ENCODE measurements at regions not wholly inside any gene's neighbourhood (a gene's known extent, or its start where the extent isn't known, plus 50 kb on each side); places are given as distances from the start of the nearest gene placed in this dataset.

GRCh38 chr2:138985881-138986280, 205.7 kb upstream of the NXPH2 start (continued):
- TF ChIP-seq ZNF449 (CRISPR knock-in tag; IDR thresholded peaks at IDR 0.05) (no peak), CCNT2 (IDR thresholded peaks at IDR 0.05; ENCODE audit: borderline replicate concordance, extremely low read depth, insufficient read length, low read depth, low read length) (no peak), ZBTB43 (CRISPR knock-in tag; IDR thresholded peaks at IDR 0.05) (no peak), ZNF764 (CRISPR knock-in tag; IDR thresholded peaks at IDR 0.05; ENCODE audit: low read depth) (no peak), OTX1 (CRISPR knock-in tag; IDR thresholded peaks at IDR 0.05) (no peak), FOXM1 (IDR thresholded peaks at IDR 0.05; ENCODE audit: low read depth) (no peak), FOXM1 (CRISPR knock-in tag; IDR thresholded peaks at IDR 0.05; ENCODE audit: low read depth) (no peak)

GRCh38 chr2:138979131-138979785, 199.1 kb upstream of the NXPH2 start:
- no peak overlapping the region for H3K4me2 ChIP-seq (ENCODE audit: insufficient read depth, low read length)
- TF ChIP-seq MAFK (IDR thresholded peaks at IDR 0.05; ENCODE audit: low read length), result no peak
- no peak for TF ChIP-seq ARID3B (CRISPR knock-in tag; IDR thresholded peaks at IDR 0.05; ENCODE audit: borderline replicate concordance)
- TF ChIP-seq YY1 (IDR thresholded peaks at IDR 0.05; ENCODE audit: borderline replicate concordance in 1 of 3, control insufficient read depth in 1 of 3, extremely low read depth in 1 of 3, insufficient read depth in 3 of 3, insufficient read length in 1 of 3, insufficient replicate concordance in 2 of 3, low read depth in 1 of 3, low read length in 2 of 3), result no peak
- TF ChIP-seq ARNT (IDR thresholded peaks at IDR 0.05), result no peak
- no peak for TF ChIP-seq MTA3 (IDR thresholded peaks at IDR 0.05; ENCODE audit: borderline replicate concordance)
- no peak for TF ChIP-seq ZNF175 (CRISPR knock-in tag; IDR thresholded peaks at IDR 0.05; ENCODE audit: low read depth)
- H4K20me1 ChIP-seq (replicated peaks; ENCODE audit: control insufficient read depth, insufficient read depth, low read length), result no peaks in the 10 kb centered on the region
- no peak for FAIRE-seq
- no peak overlapping the region for H3K27ac ChIP-seq (ENCODE audit: extremely low read depth, low read depth, low read length)
- H3K9ac ChIP-seq (ENCODE audit: insufficient read depth in 1 of 2, low read depth in 2 of 2, low read length in 2 of 2), result no peak overlapping the region
- no peak overlapping the region for H3K4me3 ChIP-seq
- DNase-seq (ENCODE audit: extremely low read depth in 1 of 4, low spot score in 3 of 4), result no peak
- H3K27me3 ChIP-seq (ENCODE audit: control insufficient read depth in 2 of 2, insufficient read depth in 2 of 2, low read length in 2 of 2), result no peaks in the 10 kb centered on the region
- intact Hi-C loops (cut with micrococcal nuclease), result no loop called here
- no peaks in the 10 kb centered on the region for H3K9me1 ChIP-seq (ENCODE audit: control insufficient read depth, insufficient read depth, low read length)
- H2AFZ ChIP-seq (ENCODE audit: low read depth, low read length), result no peak overlapping the region
- no TSS peak for BruUV-seq (replicated peaks)
- in situ Hi-C loops (cut with MboI), result no loop called here
- H3K9me3 ChIP-seq (replicated peaks; ENCODE audit: control insufficient read depth, insufficient read depth, low read depth, low read length), result no peaks in the 10 kb centered on the region; the same call in none of the 2 replicates
- no peaks in the 10 kb centered on the region for H3K36me3 ChIP-seq (ENCODE audit: control insufficient read depth, insufficient read depth, low read length)
- CTCF ChIA-PET (ENCODE audit: low intra/inter-chr PET ratio), result interaction anchor here (0.7 kb wide), 1 partner anchor 1022 kb away, joined by 3 read pairs; no protein-coding TSS in a partner anchor
- 0% methylated on average over 4 of the region's 4 CpGs for WGBS (ENCODE audit: insufficient coverage, low coverage, missing lambda C conversion rate)
- POLR2A ChIA-PET, result no interaction called here
- no peak for ATAC-seq
- H3K4me1 ChIP-seq (replicated peaks in 1 of 2; ENCODE audit: control insufficient read depth in 2 of 2, insufficient read depth in 2 of 2, low read length in 2 of 2), result no peaks in the 10 kb centered on the region
- no peaks in the 10 kb centered on the region for H3K79me2 ChIP-seq (ENCODE audit: control insufficient read depth, insufficient read depth, low read length)
